DMS79 treated with DMSO at 0.1 percent for 48 hours (cell line): ENCODE measurements at regions not wholly inside any gene's neighbourhood (a gene's known extent, or its start where the extent isn't known, plus 50 kb on each side); places are given as distances from the start of the nearest gene placed in this dataset.
"Not testable (repeated sequence)": the region's sequence is repeated elsewhere in the genome, so short reads cannot be mapped to it uniquely, and the experiment has no call there.

ENCODE experiments used
- DNase-seq: peaks from one replicate; lab custom pipeline; 2025; lab: John Stamatoyannopoulos, UW

DNA sequence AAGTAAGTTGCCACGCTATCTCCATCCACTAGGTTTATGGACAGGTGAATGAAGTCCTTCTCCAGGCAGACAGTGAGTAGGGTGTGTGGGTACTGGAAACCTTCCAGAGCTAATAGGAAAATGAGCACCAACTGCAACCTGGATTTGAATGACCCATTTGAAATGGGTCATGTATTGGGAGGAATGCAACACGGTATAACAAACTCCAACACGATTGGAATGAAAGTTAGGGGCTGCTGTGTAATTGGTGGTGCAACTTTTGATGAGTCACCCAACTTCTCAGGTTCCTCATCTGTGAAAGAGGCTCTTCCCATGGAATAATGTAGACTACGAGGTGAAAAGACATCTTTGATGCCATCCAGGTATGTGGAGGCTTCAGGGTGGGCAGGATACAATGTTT lies 241.4 kb upstream of the PODXL start:
- DNase-seq: no peak

DNA sequence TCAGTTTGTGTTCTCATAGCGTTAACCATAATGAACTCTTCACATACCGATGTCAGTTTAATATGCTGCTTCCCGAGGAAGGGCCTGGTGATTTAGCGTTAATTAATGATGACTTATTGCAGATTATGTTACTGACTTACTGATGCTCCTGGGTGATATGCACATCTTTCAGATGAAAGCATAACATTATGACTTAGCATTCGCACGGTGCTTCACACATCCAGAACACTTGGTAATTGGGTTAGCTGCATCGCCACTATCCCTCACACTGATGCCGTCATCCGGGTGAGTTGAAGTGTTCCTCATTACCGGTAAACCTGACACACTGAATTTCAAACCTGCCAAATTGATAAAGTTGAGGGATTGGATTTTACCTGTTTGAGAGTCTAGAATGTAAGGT lies 239.0 kb upstream of the PODXL start:
- DNase-seq: no peak

DNA sequence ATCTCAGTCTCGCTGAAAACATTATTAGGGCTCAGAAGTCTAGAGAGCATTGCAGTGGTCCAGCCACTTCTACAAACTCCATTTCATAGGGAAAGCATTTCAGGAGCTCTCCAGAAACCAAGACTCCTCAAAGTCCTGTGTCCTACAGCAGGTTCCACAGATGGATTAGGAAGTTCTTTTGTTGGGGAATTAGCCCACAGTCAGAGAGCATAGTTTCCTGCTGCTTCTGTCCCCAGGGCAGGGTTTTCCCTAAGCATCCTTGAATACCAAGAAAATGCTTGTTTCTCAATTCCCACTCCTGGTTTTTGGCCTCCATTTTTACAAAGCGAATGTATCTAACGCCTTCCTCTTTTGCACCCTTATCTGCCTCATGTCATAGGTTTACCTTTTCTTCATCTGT lies 235.9 kb upstream of the PODXL start:
- no peak for DNase-seq

DNA sequence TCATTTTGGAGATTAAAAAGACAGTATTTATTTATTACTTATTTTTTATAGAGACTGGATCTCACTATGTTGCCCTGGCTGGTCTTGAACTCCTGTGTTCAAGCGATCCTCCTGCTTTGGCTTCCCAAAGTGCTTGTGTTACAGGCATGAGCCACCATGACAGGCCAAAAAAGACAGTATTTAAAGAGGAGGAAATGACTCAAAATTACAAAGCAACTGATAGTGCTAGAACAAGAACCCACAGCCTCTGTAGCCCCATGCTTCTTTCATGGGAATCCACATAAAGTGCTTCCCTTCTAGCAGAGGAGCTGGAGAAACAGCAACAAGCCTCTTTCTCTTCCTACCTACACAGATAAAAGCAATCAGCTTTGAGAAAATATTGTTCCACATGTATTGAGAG lies 230.7 kb upstream of the PODXL start:
- DNase-seq: no peak

DNA sequence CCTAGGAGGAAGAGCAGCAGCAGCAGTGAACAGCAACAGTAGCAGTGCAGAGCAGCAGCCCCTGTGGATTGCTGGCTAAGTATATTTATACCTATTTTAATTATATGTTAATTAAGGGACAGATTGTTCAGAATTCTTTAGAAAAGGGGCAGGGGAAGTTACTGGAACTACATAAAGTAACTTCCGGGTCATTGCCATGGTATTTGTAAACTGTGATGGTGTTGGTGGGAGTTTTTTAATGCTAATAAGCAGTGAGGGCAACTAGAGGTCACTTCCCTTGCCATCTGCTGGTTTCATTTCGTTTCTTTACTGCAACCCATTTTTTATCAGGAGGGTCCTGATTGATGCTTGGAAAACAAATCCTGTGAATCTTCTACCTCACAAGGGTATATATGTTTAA lies 229.8 kb upstream of the PODXL start:
- no peak for DNase-seq

DNA sequence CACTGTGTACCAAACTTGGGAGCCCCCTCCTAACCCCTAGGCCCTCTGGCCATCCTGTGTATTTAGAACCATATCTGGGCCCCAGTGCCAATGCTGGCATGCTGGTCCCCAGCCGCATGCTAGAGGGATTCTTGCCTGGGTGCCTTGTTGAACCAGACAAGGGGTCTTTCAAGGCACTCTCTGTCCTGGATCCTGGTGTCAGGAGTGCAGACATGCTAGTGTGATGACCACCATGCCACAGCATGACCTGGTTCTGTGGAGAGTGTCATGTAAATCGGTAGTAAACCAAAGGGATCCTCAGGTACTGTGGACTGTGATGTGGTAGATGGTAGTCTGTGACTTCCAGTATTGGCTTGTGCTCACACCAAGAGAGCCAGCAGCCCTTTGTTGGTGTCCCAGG lies 222.2 kb upstream of the PODXL start:
- no peak for DNase-seq

DNA sequence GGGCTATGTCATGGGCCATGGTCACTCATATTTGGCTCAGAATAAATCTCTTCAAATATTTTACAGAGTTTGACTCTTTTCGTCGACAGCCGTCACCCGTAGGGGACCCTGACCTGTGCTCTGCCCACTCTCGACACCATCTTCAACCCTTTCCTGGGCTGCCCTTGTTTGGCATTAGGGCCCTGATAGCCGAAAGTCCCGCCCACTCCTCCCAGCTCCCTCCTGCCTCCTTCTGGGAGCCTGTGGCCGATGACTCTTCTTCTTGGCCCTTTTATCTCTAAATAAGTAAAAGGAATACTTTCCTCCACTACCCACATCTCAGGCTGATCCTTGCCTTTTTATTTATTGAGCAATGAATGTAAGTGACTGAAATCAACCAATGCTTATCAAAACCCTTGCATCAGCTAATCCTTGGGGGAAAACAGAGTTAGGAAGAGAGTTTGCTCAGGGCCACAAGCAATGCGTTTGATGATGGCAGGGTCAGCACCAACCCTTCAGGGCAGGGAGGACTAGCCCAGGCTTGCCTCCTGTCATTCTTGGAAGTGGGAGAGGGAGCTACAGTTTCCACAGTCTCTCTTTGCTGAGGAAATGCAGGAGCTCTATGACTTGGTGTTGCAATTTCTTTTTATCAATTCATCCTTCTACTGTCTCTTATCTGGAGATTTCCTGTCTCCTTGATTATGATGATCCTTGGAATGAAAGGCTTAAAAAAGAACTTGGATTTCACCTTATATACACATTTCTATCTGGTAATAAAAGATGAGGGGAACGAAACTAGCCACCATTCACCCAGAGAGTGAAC lies 218.2 kb upstream of the PODXL start:
- peak; percentile 7 for DNase-seq

DNA sequence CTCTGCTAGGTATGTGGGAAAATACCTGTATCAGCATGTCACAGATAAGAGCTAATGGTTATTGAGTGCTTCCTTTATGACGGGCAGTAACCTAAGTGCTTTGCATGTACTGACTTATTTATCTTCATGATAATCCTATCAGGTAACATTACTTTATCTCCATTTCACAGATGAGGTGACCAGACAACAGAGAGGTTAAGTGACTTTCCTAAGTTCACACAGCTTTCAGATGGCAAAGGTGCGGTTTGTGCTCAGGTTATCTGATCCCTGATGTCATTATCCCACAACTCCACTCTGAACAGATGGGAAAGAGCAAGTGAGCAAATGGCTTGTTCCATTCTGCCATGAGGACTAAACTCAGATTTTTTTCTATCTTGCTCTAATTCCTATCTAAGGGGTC lies 217.0 kb upstream of the PODXL start:
- no peak for DNase-seq

DNA sequence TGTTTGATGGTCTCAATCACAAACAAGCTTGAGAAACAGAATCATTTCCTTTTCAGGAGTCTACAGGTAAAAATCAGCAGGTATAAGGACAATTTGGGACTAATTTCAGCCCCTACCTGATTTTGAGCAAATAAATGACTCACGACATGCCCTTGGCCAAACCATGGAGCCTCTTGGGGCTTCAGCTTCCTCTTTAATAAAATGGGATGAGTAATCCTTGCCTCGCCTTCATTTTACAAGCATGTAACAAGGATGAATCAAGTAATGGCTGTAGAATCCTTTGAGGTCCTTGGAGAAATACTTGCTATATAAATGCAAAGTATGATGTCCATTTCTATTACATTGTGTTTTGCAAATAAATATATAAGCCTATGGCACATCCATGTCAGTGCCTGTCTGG lies 212.8 kb upstream of the PODXL start:
- no peak for DNase-seq

DNA sequence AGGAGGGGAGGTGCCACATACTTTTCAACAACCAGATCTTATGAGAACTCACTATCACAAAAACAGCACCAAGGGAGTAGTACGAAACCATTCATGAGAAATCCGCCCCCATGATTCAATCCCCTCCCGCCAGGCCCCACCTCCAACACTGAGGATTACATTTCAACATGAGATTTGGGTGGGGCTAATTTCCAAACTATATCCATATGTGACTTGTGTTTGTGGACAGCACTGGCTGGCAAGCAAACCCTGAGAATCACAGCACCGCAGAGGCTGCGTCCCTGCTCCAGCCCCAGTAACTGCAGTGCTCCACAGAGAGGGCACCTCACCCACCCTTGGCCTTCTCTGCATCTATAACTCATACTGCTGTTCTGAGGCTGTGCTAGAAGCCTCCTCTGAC lies 211.2 kb upstream of the PODXL start:
- DNase-seq: no peak

DNA sequence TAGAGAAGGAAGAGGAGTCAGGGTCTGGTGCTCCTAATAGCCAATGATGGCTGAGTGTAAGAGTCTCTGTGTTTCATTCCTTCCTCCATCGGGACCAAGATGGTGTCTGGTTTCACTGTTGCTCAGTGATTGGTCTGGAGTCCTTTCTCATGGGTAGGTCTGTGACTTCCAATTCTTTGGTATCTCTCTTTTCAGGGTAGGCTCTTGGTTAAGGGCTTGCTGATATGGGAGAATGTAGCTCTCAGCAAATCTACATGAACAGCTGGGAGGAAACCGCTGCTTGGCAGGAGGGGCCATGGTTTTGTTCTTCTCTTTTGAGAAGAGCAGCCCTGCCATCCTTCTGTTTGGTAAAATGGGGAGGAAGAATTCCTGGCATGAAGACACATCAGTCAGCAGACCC lies 209.1 kb upstream of the PODXL start:
- no peak for DNase-seq

DNA sequence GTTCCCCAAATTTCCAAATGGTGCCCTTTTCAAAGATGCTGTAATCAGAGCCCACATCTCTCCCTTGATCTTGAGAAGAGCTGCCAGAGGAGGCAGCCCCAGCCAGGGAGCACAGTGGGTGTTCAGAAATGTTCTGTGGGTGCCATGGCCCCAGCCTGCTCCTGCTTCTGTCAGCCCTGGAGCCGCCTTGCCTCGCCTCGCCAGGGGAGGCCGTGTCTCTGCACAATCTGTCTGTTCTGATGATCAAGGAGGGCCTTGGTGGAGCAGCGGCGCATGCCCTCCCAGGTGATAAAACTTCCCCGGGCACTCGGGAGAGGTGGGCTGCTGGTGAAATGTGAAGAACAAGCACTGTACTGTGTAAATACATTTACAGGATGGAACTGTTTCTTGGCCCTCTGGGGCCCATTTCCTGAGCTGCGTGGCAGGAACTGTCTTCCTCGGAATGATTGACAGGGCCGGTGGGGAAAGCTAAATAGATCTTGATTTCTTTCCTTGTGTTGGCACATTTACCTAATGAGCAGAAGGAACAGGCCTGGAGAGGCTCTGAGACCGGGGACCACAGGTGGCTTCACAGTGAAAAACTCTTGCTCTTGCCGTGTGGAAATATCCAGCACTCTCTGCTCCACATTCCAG lies 207.8 kb upstream of the PODXL start:
- DNase-seq: no peak

DNA sequence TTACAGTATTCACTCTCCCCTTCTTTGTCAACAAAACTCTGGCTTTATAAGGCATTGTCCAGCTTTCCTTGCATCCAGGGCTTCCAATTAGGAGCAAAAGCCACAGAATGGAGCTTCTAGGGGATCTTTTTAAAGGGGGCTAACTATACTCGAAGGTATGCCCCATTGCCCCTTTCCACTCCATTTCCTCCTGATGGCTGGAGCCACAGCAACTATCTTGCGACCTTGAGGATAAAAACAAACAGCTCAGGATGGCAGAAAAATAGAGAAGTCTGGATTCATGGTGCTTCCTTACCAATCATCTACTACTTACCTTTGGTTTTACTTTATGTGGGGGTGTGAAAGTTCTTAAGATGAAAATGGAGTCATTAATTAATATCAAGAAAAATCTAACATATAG lies 206.3 kb upstream of the PODXL start:
- DNase-seq: no peak

DNA sequence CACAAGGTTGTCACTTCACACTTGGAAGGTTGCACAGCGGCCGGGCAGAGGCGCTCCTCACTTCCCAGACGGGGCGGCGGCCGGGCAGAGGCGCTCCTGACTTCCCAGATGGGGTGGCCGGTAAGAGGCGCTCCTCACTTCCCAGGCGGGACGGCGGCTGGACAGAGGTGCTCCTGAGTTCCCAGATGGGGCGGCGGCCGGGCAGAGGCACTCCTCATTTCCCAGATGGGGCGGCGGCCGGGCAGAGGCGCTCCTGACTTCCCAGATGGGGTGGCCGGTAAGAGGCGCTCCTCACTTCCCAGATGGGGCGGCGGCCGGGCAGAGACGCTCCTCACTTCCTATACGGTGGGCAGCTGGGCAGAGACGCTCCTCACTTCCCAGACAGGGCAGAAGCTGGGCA lies 199.4 kb upstream of the PODXL start:
- not testable (repeated sequence) for DNase-seq

DNA sequence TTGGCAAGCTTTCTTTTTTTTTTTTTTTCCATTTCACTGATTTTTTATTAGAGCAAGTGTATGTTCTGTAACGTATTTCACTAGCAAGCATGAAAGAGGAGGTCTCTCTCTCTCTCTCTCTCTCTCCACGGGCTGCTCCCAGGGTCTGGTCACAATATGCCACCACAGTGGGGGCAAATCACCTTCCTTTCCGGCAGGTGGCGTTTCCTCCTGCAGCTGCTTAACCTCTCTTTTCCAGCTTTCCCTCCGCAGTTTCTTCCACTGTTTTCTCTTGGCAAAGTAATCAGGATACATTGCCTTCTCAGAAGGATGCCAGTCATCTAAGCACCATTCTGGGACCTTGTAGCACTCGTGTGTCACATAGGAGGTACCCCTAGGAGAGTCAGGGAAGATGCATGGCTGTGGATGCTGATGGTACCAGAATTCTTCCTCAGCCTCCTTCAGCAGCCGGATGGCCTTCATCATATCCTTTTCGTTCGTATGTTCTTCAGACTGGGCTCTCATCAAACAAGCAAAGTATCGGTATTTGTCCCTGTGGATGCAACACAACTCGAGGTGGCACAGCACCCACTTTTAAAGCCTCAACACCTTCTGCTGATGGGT lies 197.3 kb upstream of the PODXL start:
- no peak for DNase-seq

DNA sequence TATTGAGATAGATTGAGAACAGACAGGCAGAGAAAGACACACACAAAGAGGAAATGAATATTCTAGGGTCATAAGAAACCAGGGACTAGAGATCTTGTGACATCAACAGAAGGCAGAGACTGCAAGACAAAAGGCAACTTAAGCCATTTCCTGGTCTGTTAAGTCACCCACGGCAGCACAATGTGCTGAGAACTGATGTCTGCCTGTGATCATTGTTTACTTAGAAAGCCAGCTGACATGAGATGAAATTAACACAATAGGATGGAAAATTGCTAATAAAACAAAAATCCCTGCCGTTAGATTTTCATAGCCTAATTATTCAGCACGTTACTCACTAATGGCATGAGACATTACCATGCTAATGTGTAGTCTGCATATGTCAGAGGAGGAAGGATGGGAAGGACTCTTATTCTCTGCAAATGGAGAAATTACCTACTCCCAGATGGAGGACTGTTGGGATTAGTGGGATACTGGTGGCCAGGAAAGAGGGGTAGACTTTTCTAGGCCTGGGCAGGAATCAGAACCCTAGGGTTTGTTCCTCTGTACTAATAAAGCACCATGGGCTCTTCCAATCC lies 191.3 kb upstream of the PODXL start:
- peak; percentile 61 for DNase-seq

DNA sequence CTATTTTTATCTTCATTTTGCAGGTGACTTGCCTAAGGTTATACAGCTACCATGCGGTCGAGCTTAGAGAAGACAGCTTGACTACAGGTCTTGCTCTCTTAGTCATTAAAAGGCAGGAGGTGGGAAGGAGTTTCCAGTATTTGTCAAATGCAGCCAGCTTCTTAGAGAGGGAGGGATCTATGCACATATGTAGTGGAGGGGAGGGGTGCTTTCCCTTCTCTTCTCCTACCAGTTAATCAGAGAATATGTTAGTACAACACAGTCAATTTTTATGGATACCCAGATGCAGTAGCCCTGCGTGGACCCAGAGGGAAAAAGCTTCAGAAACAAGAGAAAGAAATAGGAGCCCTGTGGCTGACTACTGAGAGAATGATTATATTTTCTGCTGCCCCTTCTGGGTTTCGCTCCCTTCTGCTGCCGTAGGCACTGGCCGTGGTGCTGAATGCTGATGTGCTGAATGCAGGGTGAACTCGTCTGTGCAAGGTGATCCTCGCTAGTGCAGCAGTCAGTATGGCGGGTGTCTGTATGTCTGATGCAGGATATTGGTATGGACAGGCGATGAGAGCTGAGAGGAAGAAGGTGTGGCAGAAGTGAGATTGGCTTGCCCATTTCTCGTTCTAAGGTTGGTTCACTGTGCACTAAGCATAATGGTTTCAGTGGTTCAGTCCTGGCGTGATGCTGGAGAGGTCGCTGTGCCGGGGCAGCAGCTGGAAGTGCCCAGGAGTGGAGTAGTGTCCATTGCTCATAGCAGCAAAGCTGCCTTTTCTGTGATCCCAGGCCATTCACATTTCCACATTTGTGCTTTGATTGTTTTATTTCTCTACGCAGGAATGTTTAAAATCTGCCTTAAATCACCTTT lies 189.2 kb upstream of the PODXL start:
- DNase-seq: no peak

DNA sequence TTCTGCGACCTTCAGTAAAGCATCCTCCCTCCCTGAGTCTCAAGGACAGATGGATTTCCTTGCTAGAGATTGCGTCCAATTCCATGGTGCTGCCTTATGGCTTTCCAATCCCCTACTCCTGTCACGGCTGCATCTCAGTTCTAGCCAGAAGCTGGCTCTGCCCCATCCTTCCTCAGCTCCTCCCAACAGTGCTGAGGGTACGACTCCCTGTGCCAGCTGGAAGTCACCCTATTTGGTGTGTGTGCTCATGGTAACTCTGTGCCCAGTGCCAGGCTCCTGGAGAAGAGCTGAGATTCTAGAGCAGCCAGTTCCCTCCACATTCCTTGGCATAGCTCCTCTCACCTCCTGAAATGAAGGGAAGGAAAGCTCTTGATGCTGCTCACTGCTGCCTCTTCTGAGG lies 185.0 kb upstream of the PODXL start:
- DNase-seq: no peak

DNA sequence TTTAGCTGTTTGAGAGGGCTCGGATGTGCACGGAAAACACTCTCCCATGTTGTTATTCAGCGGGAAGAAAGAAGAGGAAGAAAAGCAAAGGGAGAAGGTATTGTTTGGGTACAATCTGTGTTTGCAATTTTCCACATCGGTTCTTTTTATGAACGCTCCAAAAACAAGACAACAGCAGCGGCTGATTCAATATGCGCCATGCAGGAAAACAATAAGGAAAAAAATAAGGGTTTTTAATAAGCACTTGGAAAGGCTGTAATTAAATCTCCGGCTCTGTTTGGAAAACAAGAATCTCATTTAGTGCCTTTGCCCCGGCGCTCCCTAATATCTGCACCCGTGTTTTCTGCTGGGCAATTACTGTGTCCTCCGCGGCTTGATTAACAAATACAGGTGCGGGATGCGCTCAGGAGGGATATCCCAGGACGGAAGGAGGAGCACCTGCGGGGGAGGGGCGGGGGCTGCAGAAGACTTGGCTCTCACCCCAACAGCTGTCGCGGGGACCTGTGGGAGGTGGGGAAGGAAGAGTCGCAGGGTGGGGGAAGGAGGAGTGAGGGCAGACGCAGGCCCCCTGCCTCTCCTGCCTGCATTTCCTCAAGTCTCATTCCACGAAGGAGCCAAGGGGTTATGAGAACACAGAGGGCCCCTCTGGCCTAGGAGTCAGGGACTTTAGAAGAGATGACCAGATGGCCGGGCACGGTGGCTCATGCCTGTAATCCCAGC lies 181.5 kb upstream of the PODXL start:
- no peak for DNase-seq

DNA sequence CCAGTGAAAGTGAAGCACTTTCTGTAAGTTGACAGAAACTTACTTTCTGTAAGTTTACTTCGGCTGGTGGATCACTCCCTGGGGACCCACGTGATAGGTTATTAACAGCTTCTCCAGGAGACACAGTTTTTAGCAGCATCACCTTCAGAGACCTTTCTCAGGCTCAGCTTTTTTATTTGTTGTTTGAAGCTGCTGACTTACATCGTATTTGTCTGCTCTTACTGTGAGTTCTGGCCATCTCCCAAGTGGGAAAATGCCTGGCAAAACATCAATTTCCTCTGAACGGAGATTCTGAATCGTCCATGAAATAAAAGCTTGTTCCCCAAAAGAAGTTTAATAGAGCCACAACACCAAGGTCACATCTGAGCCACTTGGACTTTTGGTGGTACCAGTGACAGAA lies 178.7 kb upstream of the PODXL start:
- no peak for DNase-seq

DNA sequence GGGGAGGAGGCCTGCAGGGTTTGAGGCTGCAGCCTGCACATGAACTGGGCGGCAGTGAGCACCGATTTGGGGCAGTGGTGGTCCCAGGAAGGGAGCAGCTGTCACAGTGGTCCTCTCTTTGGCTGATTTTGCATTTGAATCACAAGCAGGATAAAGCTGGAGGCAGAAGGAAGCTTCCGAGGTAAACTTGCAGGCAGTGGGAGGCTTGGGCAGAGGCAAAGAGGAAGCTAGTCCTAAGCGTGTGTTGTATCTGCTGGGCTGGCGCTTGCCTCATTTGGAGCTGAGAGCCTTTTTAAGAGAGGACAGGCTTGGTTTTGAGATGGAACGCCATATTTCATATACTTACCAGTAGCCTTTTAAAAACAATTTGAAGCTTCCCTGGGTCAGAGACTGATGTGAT lies 177.2 kb upstream of the PODXL start:
- DNase-seq: no peak

DNA sequence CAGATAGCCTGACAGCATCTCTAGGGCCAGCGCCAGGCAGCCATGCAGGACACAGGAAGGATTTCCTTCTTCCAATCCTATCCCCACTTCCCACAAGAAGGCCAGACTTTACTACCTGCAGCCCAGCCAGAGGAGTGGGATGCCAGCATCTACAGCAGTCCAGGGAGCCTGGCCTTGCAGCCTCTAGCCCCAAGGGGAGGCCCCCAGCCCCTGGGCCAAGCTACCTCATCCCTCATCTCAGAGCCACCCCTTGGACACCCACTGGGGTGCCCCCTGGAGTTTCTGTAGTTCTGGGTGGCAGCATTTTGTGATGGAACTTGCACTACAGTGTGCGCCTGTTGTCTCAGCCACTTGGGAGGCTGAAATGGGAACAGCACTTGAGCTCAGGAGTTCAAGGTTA lies 170.8 kb upstream of the PODXL start:
- no peak for DNase-seq
